ENCODE measurements at regions not wholly inside any gene's neighbourhood (a gene's known extent, or its start where the extent isn't known, plus 50 kb on each side); places are given as distances from the start of the nearest gene placed in this dataset.

GRCh38 chr7:84611391-84611790 is 416.8 kb upstream of the SEMA3A start:
- TF ChIP-seq PATZ1 (CRISPR knock-in tag; IDR thresholded peaks at IDR 0.05; ENCODE audit: borderline replicate concordance): no peak
- no peak for TF ChIP-seq OSR1 (CRISPR knock-in tag; IDR thresholded peaks at IDR 0.05)
- no peak for TF ChIP-seq POU6F1 (CRISPR knock-in tag; IDR thresholded peaks at IDR 0.05; ENCODE audit: borderline replicate concordance, low read depth)
- TF ChIP-seq ZNF70 (CRISPR knock-in tag; IDR thresholded peaks at IDR 0.05): no peak
